NCI-H748 (cell line): ENCODE measurements at regions not wholly inside any gene's neighbourhood (a gene's known extent, or its start where the extent isn't known, plus 50 kb on each side); places are given as distances from the start of the nearest gene placed in this dataset.

Experiments used
- DNase-seq: peaks from one replicate; lab custom pipeline; 2025; ENCODE audit not compliant: unreplicated experiment; lab: John Stamatoyannopoulos, UW

- no peak for DNase-seq
These were observed 420.6 kb downstream of the COL12A1 start for GRCh38 chr6:74785236-74785635.

GRCh38 chr6:74782346-74782745 lies 423.5 kb downstream of the COL12A1 start:
- no peak for DNase-seq

GRCh38 chr6:74780831-74781230 lies 425.0 kb downstream of the COL12A1 start:
- no peak for DNase-seq

- DNase-seq = no peak
These were observed 437.1 kb downstream of the COL12A1 start for GRCh38 chr6:74768738-74769137.

GRCh38 chr6:74768120-74768519 lies 437.7 kb downstream of the COL12A1 start:
- DNase-seq = no peak

GRCh38 chr6:74765486-74765885 lies 440.4 kb downstream of the COL12A1 start:
- DNase-seq = no peak

GRCh38 chr6:74764486-74764885 lies 441.4 kb downstream of the COL12A1 start:
- DNase-seq = no peak

- DNase-seq = no peak
These were observed 443.0 kb downstream of the COL12A1 start for GRCh38 chr6:74762841-74763240.

GRCh38 chr6:74757813-74758212 lies 448.0 kb downstream of the COL12A1 start:
- no peak for DNase-seq

GRCh38 chr6:74756923-74757322 lies 448.9 kb downstream of the COL12A1 start:
- no peak for DNase-seq

GRCh38 chr6:74755778-74756177 lies 450.1 kb downstream of the COL12A1 start:
- no peak for DNase-seq

GRCh38 chr6:74755196-74755595 lies 450.7 kb downstream of the COL12A1 start:
- DNase-seq = no peak

- DNase-seq = no peak
These were observed 451.8 kb downstream of the COL12A1 start for GRCh38 chr6:74753883-74754600.

GRCh38 chr6:74752303-74752702 lies 453.6 kb downstream of the COL12A1 start:
- no peak for DNase-seq

GRCh38 chr6:74750826-74751225 lies 455.0 kb downstream of the COL12A1 start:
- DNase-seq = no peak

- no peak for DNase-seq
These were observed 456.4 kb downstream of the COL12A1 start for GRCh38 chr6:74749211-74750147.

- no peak for DNase-seq
These were observed 460.2 kb downstream of the COL12A1 start for GRCh38 chr6:74745670-74746069.

- no peak for DNase-seq
These were observed 462.9 kb downstream of the COL12A1 start for GRCh38 chr6:74742793-74743508.

- DNase-seq = no peak
These were observed 464.2 kb downstream of the COL12A1 start for GRCh38 chr6:74741646-74742045.

- DNase-seq = no peak
These were observed 470.5 kb downstream of the COL12A1 start for GRCh38 chr6:74735304-74735703.

- no peak for DNase-seq
These were observed 471.0 kb downstream of the COL12A1 start for GRCh38 chr6:74734901-74735300.
